MM.1S (cell line): ENCODE measurements at regions not wholly inside any gene's neighbourhood (a gene's known extent, or its start where the extent isn't known, plus 50 kb on each side); places are given as distances from the start of the nearest gene placed in this dataset.

Experiments
- DNase-seq: peaks from one replicate; pipeline ENCODE4 v3.0.0-alpha.2; 2015
- H2AFZ ChIP-seq: fragments of 300-600 bp; sonication (generic); 2 replicates; pipeline ENCODE4 v1.6.0; 2016; ENCODE audit warnings: antibody characterized with exemption, low read length
- H3F3A ChIP-seq: fragments of 300-600 bp; sonication (generic); 2 replicates; pipeline ENCODE4 v1.6.1; 2016; ENCODE audit warnings: mild to moderate bottlenecking, antibody characterized with exemption, low read length, moderate library complexity, mixed read lengths; ENCODE audit not compliant: insufficient read depth
- H3K27ac ChIP-seq: fragments of 300-600 bp; sonication (generic); 2 replicates; pipeline ENCODE4 v1.5.1; 2016; ENCODE audit warnings: mild to moderate bottlenecking, low read length
- H3K27me3 ChIP-seq: fragments of 300-600 bp; sonication (generic); replicated peaks from 2 replicates; pipeline ENCODE4 v1.6.0; 2016; ENCODE audit warnings: low read length; ENCODE audit not compliant: insufficient read depth
- H3K36me3 ChIP-seq: fragments of 300-600 bp; sonication (generic); replicated peaks from 2 replicates; pipeline ENCODE4 v1.6.1; 2016; ENCODE audit warnings: mild to moderate bottlenecking, low read length, mixed read lengths; ENCODE audit not compliant: insufficient read depth
- H3K4me1 ChIP-seq: fragments of 300-600 bp; sonication (generic); 2 replicates; pipeline ENCODE4 v1.6.1; 2016; ENCODE audit warnings: low read length, mixed read lengths
- H3K4me2 ChIP-seq: fragments of 300-600 bp; sonication (generic); 2 replicates; pipeline ENCODE4 v1.6.0; 2016; ENCODE audit warnings: low read depth, low read length
- H3K4me3 ChIP-seq: fragments of 300-600 bp; sonication (generic); 2 replicates; pipeline ENCODE4 v1.5.1; 2016; ENCODE audit warnings: low read length, mixed read lengths
- H3K79me2 ChIP-seq: fragments of 300-600 bp; sonication (generic); 2 replicates; pipeline ENCODE4 v1.6.1; 2016; ENCODE audit warnings: mixed run types, low read length, mixed read lengths
- H3K9ac ChIP-seq: fragments of 300-600 bp; sonication (generic); 2 replicates; pipeline ENCODE4 v1.6.1; 2016; ENCODE audit warnings: low read length, mixed read lengths
- H3K9me2 ChIP-seq: fragments of 300-600 bp; sonication (generic); replicated peaks from 2 replicates; pipeline ENCODE4 v1.6.1; 2016; ENCODE audit warnings: mild to moderate bottlenecking, low read length, mixed read lengths; ENCODE audit not compliant: insufficient read depth
- H3K9me3 ChIP-seq: fragments of 300-600 bp; sonication (generic); replicated peaks from 2 replicates; pipeline ENCODE4 v1.6.1; 2016; ENCODE audit warnings: mild to moderate bottlenecking, low read length, mixed read lengths; ENCODE audit not compliant: insufficient read depth
- H4K20me1 ChIP-seq: fragments of 300-600 bp; sonication (generic); 2 replicates; pipeline ENCODE4 v1.6.1; 2016; ENCODE audit warnings: mild to moderate bottlenecking, low read length, moderate library complexity, mixed read lengths; ENCODE audit not compliant: insufficient read depth
- CTCF ChIP-seq: fragments of 300-600 bp; sonication (generic); IDR thresholded peaks from 2 replicates; pipeline ENCODE4 v1.5.1; 2016; ENCODE audit warnings: antibody characterized with exemption, low read length, mixed read lengths
- EZH2 ChIP-seq: fragments of 300-600 bp; sonication (generic); optimal IDR thresholded peaks from 2 replicates; pipeline ENCODE3; 2017; ENCODE audit warnings: low read depth, mild to moderate bottlenecking, antibody characterized with exemption, low read length, mixed read lengths
- EZH2phosphoT487 ChIP-seq: fragments of 300-600 bp; sonication (generic); IDR thresholded peaks from 2 replicates; pipeline ENCODE4 v1.6.1; 2018; ENCODE audit warnings: antibody characterized with exemption, low read length

GRCh38 chr2:136310005-136310495 lies 192.1 kb upstream of the CXCR4 start:
- Histone ChIP-seq H3K4me2 (no peak overlapping the region), H3K9ac (no peak overlapping the region), H2AFZ (no peak overlapping the region), H3K27ac (no peak overlapping the region), H3K79me2 (no peaks in the 10 kb centered on the region), H3K27me3 (no peaks in the 10 kb centered on the region), H4K20me1 (no peaks in the 10 kb centered on the region), H3K4me1 (no peaks in the 10 kb centered on the region), H3K9me3 (no peaks in the 10 kb centered on the region), H3F3A (no peaks in the 10 kb centered on the region), H3K4me3 (no peak overlapping the region), H3K9me2 (no peaks in the 10 kb centered on the region), H3K36me3 (no peaks in the 10 kb centered on the region)
- TF ChIP-seq CTCF = no peak
- TF ChIP-seq EZH2phosphoT487 = no peak
- no peak for TF ChIP-seq EZH2
- DNase-seq = no peak

- no peaks in the 10 kb centered on the region for H3K36me3 ChIP-seq
- no peak overlapping the region for H2AFZ ChIP-seq
- no peak for TF ChIP-seq EZH2
- no peak for TF ChIP-seq EZH2phosphoT487
- DNase-seq = no peak
- no peak overlapping the region for H3K4me2 ChIP-seq
- H3K9me2 ChIP-seq = no peaks in the 10 kb centered on the region
- no peaks in the 10 kb centered on the region for H4K20me1 ChIP-seq
- no peaks in the 10 kb centered on the region for H3F3A ChIP-seq
- H3K79me2 ChIP-seq = no peaks in the 10 kb centered on the region
- H3K4me3 ChIP-seq = no peak overlapping the region
- H3K9me3 ChIP-seq = no peaks in the 10 kb centered on the region
- H3K9ac ChIP-seq = no peak overlapping the region
- H3K27ac ChIP-seq = no peak overlapping the region
- no peaks in the 10 kb centered on the region for H3K27me3 ChIP-seq
- no peaks in the 10 kb centered on the region for H3K4me1 ChIP-seq
These were observed 190.7 kb upstream of the CXCR4 start for GRCh38 chr2:136308611-136309010.

- no peak overlapping the region for H3K4me3 ChIP-seq
- H3K9me2 ChIP-seq = no peaks in the 10 kb centered on the region
- no peak overlapping the region for H3K27ac ChIP-seq
- H4K20me1 ChIP-seq = no peaks in the 10 kb centered on the region
- H2AFZ ChIP-seq = no peak overlapping the region
- H3K36me3 ChIP-seq = no peaks in the 10 kb centered on the region
- H3K79me2 ChIP-seq = no peaks in the 10 kb centered on the region
- H3K9me3 ChIP-seq = no peaks in the 10 kb centered on the region
- no peak for TF ChIP-seq CTCF
- no peak for TF ChIP-seq EZH2phosphoT487
- no peak for TF ChIP-seq EZH2
- H3K27me3 ChIP-seq = no peaks in the 10 kb centered on the region
- H3K9ac ChIP-seq = no peak overlapping the region
- H3F3A ChIP-seq = no peaks in the 10 kb centered on the region
- DNase-seq = no peak
- no peaks in the 10 kb centered on the region for H3K4me1 ChIP-seq
- no peak overlapping the region for H3K4me2 ChIP-seq
These were observed 188.9 kb upstream of the CXCR4 start for GRCh38 chr2:136306836-136307235.

GRCh38 chr2:136305517-136306192 lies 187.7 kb upstream of the CXCR4 start:
- Histone ChIP-seq H3F3A (no peaks in the 10 kb centered on the region), H3K27me3 (no peaks in the 10 kb centered on the region), H3K79me2 (no peaks in the 10 kb centered on the region), H3K4me3 (no peak overlapping the region), H3K27ac (no peak overlapping the region), H2AFZ (no peak overlapping the region), H4K20me1 (no peaks in the 10 kb centered on the region), H3K9me3 (no peaks in the 10 kb centered on the region), H3K4me1 (no peaks in the 10 kb centered on the region), H3K36me3 (no peaks in the 10 kb centered on the region), H3K9ac (no peak overlapping the region), H3K9me2 (no peaks in the 10 kb centered on the region), H3K4me2 (no peak overlapping the region)
- TF ChIP-seq EZH2phosphoT487 (no peak), EZH2 (no peak)
- DNase-seq = peak; percentile 50
